ENCODE measurements at regions not wholly inside any gene's neighbourhood (a gene's known extent, or its start where the extent isn't known, plus 50 kb on each side); places are given as distances from the start of the nearest gene placed in this dataset.

DNA sequence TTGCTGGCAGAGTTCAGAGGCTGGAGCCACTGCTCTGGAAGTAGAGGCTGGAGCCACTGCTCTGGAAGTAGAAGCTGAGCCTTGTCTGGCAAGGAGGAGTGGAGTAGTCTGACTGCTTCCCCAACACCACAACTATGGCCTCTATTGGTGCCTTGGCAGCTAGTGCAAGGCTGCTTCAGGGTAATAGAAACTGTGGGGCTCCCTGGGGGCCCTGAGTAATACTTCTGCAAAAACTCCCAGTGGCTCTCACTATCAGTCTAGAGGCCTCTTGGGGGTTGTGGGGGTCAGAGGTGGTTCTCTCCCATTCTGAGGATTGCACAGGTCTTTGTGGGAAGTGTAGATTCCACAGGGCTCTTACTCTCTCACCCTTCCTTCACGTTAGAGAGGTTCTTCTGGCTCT lies 629.0 kb upstream of the PTPRD start:
- DNase-seq, result no peak
- TF ChIP-seq, protein P1, sequence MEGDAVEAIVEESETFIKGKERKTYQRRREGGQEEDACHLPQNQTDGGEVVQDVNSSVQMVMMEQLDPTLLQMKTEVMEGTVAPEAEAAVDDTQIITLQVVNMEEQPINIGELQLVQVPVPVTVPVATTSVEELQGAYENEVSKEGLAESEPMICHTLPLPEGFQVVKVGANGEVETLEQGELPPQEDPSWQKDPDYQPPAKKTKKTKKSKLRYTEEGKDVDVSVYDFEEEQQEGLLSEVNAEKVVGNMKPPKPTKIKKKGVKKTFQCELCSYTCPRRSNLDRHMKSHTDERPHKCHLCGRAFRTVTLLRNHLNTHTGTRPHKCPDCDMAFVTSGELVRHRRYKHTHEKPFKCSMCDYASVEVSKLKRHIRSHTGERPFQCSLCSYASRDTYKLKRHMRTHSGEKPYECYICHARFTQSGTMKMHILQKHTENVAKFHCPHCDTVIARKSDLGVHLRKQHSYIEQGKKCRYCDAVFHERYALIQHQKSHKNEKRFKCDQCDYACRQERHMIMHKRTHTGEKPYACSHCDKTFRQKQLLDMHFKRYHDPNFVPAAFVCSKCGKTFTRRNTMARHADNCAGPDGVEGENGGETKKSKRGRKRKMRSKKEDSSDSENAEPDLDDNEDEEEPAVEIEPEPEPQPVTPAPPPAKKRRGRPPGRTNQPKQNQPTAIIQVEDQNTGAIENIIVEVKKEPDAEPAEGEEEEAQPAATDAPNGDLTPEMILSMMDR (IDR thresholded peaks at IDR 0.05), result no peak
- peaks cover 6% of the 10 kb centered on the region for H3K9me3 Mint-ChIP-seq
- H3K36me3 Mint-ChIP-seq (ENCODE audit: low read depth), result no peaks in the 10 kb centered on the region
- no peaks in the 10 kb centered on the region for H3K27me3 Mint-ChIP-seq (ENCODE audit: low read depth, poor library complexity)
- no peak overlapping the region for H3K27ac Mint-ChIP-seq
- no peaks in the 10 kb centered on the region for H3K4me1 Mint-ChIP-seq
- H3K4me3 Mint-ChIP-seq, result no peak overlapping the region

DNA sequence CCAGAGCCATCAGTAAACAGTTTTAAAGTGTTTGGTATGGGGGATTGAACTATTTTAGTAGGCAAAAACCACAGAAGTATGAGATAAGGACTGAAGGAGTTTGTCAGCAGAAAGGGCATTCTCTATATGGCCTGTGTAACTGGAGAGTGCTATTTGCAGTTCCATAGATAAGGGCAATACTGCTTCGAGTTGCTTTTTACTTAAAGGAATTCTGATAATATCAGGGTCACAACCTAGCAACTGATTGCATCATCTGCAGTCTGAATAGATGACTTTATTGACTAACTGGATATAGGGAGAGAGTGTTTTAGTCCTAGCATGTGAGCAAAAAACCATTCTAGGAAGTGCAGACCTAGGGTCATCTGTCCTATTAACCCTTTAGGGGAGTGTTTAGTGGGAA lies 645.2 kb upstream of the PTPRD start:
- H3K27ac Mint-ChIP-seq, result no peak overlapping the region
- H3K27me3 Mint-ChIP-seq (ENCODE audit: low read depth, poor library complexity), result no peaks in the 10 kb centered on the region
- no peaks in the 10 kb centered on the region for H3K36me3 Mint-ChIP-seq (ENCODE audit: low read depth)
- peaks cover 15% of the 10 kb centered on the region for H3K9me3 Mint-ChIP-seq
- TF ChIP-seq, protein P1 (IDR thresholded peaks at IDR 0.05), result no peak
- H3K4me1 Mint-ChIP-seq, result no peaks in the 10 kb centered on the region
- H3K4me3 Mint-ChIP-seq, result no peak overlapping the region
- DNase-seq, result no peak

- Mint-ChIP-seq H3K4me3 (no peak overlapping the region), H3K36me3 (ENCODE audit: low read depth) (no peaks in the 10 kb centered on the region), H3K9me3 (peaks cover 35% of the 10 kb centered on the region), H3K27me3 (ENCODE audit: low read depth, poor library complexity) (peaks cover 2% of the 10 kb centered on the region), H3K4me1 (no peaks in the 10 kb centered on the region), H3K27ac (no peak overlapping the region)
- TF ChIP-seq, protein P1 (IDR thresholded peaks at IDR 0.05), result no peak
- DNase-seq, result no peak
Observed at GRCh38 chr9:11269036-11269435, 656.2 kb upstream of the PTPRD start.

GRCh38 chr9:11275158-11275695 lies 662.4 kb upstream of the PTPRD start:
- Mint-ChIP-seq H3K27me3 (ENCODE audit: low read depth, poor library complexity) (no peaks in the 10 kb centered on the region), H3K4me3 (no peak overlapping the region), H3K36me3 (ENCODE audit: low read depth) (no peaks in the 10 kb centered on the region), H3K27ac (no peak overlapping the region), H3K9me3 (peaks cover 6% of the 10 kb centered on the region), H3K4me1 (no peaks in the 10 kb centered on the region)
- DNase-seq, result no peak
- TF ChIP-seq, protein P1 (IDR thresholded peaks at IDR 0.05), result no peak

GRCh38 chr9:11312966-11313365 lies 700.2 kb upstream of the PTPRD start:
- TF ChIP-seq, protein P1 (IDR thresholded peaks at IDR 0.05), result no peak
- peaks cover 4% of the 10 kb centered on the region for H3K9me3 Mint-ChIP-seq
- no peak overlapping the region for H3K27ac Mint-ChIP-seq
- H3K27me3 Mint-ChIP-seq (ENCODE audit: low read depth, poor library complexity), result no peaks in the 10 kb centered on the region
- no peak for DNase-seq
- H3K4me3 Mint-ChIP-seq, result no peak overlapping the region
- H3K36me3 Mint-ChIP-seq (ENCODE audit: low read depth), result no peaks in the 10 kb centered on the region
- peaks cover 5% of the 10 kb centered on the region for H3K4me1 Mint-ChIP-seq

- Mint-ChIP-seq H3K27me3 (ENCODE audit: low read depth, poor library complexity) (no peaks in the 10 kb centered on the region), H3K4me3 (no peak overlapping the region), H3K27ac (no peak overlapping the region), H3K9me3 (no peaks in the 10 kb centered on the region), H3K36me3 (ENCODE audit: low read depth) (no peaks in the 10 kb centered on the region), H3K4me1 (no peaks in the 10 kb centered on the region)
- TF ChIP-seq, protein P1 (IDR thresholded peaks at IDR 0.05), result no peak
- no peak for DNase-seq
Observed at GRCh38 chr9:11318946-11319345, 706.1 kb upstream of the PTPRD start.
